Body of pancreas (tissue), 4 donors: ENCODE measurements at regions not wholly inside any gene's neighbourhood (a gene's known extent, or its start where the extent isn't known, plus 50 kb on each side); places are given as distances from the start of the nearest gene placed in this dataset.

Experiments used
- ATAC-seq: fragments of 150-250 bp; one replicate; pipeline ENCODE4 v1.9.1; 2016
- DNase-seq, 4 donors: peaks; one replicate each; pipeline ENCODE4 v3.0.0-alpha.2; 2019
- H3K27ac ChIP-seq, 4 donors: fragments of 200-600 bp; sonication (generic); 1 replicate in 3 of 4; 2 replicates in 1 of 4; pipeline versions ENCODE4 v1.5.1 to v1.6.1; 2016 to 2019; ENCODE audit warnings: mild to moderate bottlenecking in 1 of 4, mixed read lengths in 1 of 4, moderate library complexity in 1 of 4
- H3K27me3 ChIP-seq, 2 donors: fragments of 200-600 bp; sonication (generic); one replicate each; pipeline ENCODE4 v1.6.0; 2016; ENCODE audit warnings: mild to moderate bottlenecking in 1 of 2
- H3K36me3 ChIP-seq, 2 donors: fragments of 200-600 bp; sonication (generic); replicated peaks in 1 of 2; 2 replicates each; pipeline ENCODE4 v1.5.1; 2016; ENCODE audit warnings: low read depth in 2 of 2; ENCODE audit not compliant: insufficient read depth in 1 of 2
- H3K4me1 ChIP-seq: fragments of 200-600 bp; sonication (generic); one replicate; pipeline ENCODE4 v1.6.0; 2016
- H3K4me3 ChIP-seq, 2 donors: fragments of 200-600 bp; sonication (generic); 1 replicate in 1 of 2; 2 replicates in 1 of 2; pipeline ENCODE4 v1.5.1; 2016 to 2019
- H3K9me3 ChIP-seq, 3 donors: fragments of 200-600 bp; sonication (generic); 1 replicate in 2 of 3; 2 replicates in 1 of 3; pipeline ENCODE4 v1.5.1; 2016
- POLR2A ChIP-seq, 3 donors: fragments of 450-650 bp; IDR thresholded peaks; one replicate each; pipeline ENCODE4 v1.6.1; 2016; ENCODE audit warnings: antibody characterized with exemption in 3 of 3, mild to moderate bottlenecking in 2 of 3
- WGBS, 2 donors: methylation state at CpG; one replicate each; pipeline ENCODE4 v1.1.5; 2017; 5-methylcytosine and 5-hydroxymethylcytosine counted together
- intact Hi-C: fragments of 100-400 bp; cut with DNase I; formaldehyde crosslinking; loops from one replicate; pipeline ENCODE4 v1.15.1; 2023
- TF ChIP-seq, protein P1 (sequence below), 7 experiments: fragments of 450-650 bp in 4 of 7; fragments of 200-600 bp in 3 of 7; sonication (generic) in 3 of 7; IDR thresholded peaks; one replicate each; pipeline ENCODE4 v1.5.1; 2016 to 2019; ENCODE audit warnings: antibody characterized with exemption in 7 of 7

DNA sequence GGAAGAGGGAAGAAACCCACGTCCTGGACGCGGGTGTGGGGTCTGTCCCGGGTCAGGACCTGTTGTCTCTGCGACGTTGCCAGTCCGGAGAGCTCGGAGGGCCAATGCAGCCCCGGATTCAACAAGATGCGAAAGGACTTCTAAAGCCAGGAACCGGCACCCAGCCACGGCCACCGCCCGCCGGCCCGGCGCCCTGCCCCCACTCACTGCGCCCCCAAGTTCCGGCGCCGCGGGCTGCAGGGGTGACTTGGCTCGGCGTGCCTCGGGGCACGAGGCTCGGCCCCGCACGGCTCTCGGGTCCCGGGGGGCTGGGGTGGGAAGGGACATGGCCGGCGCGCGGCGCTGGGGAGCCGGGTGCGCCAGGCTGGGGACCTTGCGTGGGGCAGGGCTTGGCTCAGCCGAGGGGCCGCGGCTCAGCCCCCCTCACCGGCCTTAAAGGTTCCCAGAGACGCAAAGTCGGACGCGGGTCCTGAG is 51.8 kb upstream of the H6PD start:
- WGBS, 2 donors = 1% methylated on average over 31 of the region's 47 CpGs; no CpG with 5 or more reads in 1 of the 2 donors
- peaks cover 34% of the 10 kb centered on the region for H3K4me1 ChIP-seq
- intact Hi-C loops = loop anchor here (5.0 kb wide), 1 partner anchor 51 kb away; no protein-coding TSS in a partner anchor
- H3K27ac ChIP-seq = peak overlapping the region in 3 of 4 donors; percentile 56 to 68 (median 68)
- no peaks in the 10 kb centered on the region for H3K36me3 ChIP-seq
- peak in 1 of 4 donors; percentile 25 for DNase-seq
- no peaks in the 10 kb centered on the region for H3K27me3 ChIP-seq
- H3K4me3 ChIP-seq = peak overlapping the region; percentile 51
- no peak for ATAC-seq
- TF ChIP-seq, protein P1, sequence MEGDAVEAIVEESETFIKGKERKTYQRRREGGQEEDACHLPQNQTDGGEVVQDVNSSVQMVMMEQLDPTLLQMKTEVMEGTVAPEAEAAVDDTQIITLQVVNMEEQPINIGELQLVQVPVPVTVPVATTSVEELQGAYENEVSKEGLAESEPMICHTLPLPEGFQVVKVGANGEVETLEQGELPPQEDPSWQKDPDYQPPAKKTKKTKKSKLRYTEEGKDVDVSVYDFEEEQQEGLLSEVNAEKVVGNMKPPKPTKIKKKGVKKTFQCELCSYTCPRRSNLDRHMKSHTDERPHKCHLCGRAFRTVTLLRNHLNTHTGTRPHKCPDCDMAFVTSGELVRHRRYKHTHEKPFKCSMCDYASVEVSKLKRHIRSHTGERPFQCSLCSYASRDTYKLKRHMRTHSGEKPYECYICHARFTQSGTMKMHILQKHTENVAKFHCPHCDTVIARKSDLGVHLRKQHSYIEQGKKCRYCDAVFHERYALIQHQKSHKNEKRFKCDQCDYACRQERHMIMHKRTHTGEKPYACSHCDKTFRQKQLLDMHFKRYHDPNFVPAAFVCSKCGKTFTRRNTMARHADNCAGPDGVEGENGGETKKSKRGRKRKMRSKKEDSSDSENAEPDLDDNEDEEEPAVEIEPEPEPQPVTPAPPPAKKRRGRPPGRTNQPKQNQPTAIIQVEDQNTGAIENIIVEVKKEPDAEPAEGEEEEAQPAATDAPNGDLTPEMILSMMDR (IDR thresholded peaks at IDR 0.05) = no peak
- TF ChIP-seq POLR2A (IDR thresholded peaks at IDR 0.05) = no peak
- no peaks in the 10 kb centered on the region for H3K9me3 ChIP-seq

DNA sequence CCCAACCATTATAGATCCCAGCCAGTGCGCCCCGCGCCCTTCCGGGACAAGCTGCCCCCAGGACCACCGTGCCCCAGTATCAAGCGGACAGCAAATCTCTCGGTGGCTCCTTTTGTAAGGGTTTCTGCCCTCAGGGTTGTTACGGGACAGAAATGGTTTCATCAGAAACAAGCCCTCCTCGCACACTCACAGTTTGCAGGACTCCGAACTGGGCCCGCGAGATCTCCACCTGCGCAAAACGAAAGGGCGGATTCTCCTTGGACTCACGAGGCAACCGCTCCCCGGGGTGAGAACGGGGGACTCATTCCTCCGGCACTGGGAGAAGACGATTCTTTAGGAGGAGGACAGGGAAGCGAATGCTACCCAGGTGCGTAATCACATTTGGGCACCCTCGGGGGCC is 51.1 kb upstream of the H6PD start:
- DNase-seq (no peak), ATAC-seq (no peak)
- WGBS, 2 donors = 63 to 72% methylated on average over 13 to 24 of the region's 24 CpGs
- H3K36me3 ChIP-seq = no peaks in the 10 kb centered on the region
- H3K4me3 ChIP-seq = no peak overlapping the region
- no peak for TF ChIP-seq POLR2A (IDR thresholded peaks at IDR 0.05)
- TF ChIP-seq, protein P1 (IDR thresholded peaks at IDR 0.05) = no peak
- intact Hi-C loops = loop anchor here (5.0 kb wide), 1 partner anchor 51 kb away; no protein-coding TSS in a partner anchor
- H3K4me1 ChIP-seq = peaks cover 34% of the 10 kb centered on the region
- H3K27ac ChIP-seq = no peak overlapping the region
- no peaks in the 10 kb centered on the region for H3K9me3 ChIP-seq
- H3K27me3 ChIP-seq = no peaks in the 10 kb centered on the region

DNA sequence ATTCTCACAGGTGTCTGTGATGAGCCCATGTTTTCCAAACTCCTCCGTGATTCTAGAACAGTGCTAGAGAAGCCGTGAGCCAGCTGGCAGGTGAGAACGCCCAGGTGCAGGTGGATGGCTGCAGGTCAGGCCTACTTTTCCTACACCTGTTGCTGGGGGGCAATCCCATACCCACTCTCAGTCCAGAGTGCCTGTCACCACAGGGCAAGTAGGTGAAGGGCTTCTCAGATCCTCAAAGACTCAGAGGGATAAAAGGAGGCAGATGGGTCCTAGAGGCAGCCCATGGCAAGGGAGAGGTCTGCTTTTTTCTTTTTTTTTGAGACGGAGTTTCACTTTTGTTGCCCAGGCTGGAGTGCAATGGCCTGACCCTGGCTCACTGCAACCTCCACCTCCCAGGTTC is 50.7 kb upstream of the H6PD start:
- DNase-seq (no peak), ATAC-seq (no peak)
- no peaks in the 10 kb centered on the region for H3K27me3 ChIP-seq
- no peaks in the 10 kb centered on the region for H3K36me3 ChIP-seq
- no peaks in the 10 kb centered on the region for H3K9me3 ChIP-seq
- H3K27ac ChIP-seq = no peak overlapping the region
- H3K4me1 ChIP-seq = peaks cover 34% of the 10 kb centered on the region
- 60 to 84% methylated on average over 2 to 4 of the region's 4 CpGs for WGBS, 2 donors
- TF ChIP-seq, protein P1 (IDR thresholded peaks at IDR 0.05) = no peak
- no peak for TF ChIP-seq POLR2A (IDR thresholded peaks at IDR 0.05)
- intact Hi-C loops = loop anchor here (5.0 kb wide), 1 partner anchor 52 kb away; no protein-coding TSS in a partner anchor
- no peak overlapping the region for H3K4me3 ChIP-seq

- WGBS, 2 donors = 96% methylated on average over 7 to 8 of the region's 8 CpGs
- H3K27ac ChIP-seq = no peak overlapping the region
- TF ChIP-seq, protein P1 (IDR thresholded peaks at IDR 0.05) = no peak
- TF ChIP-seq POLR2A (IDR thresholded peaks at IDR 0.05) = no peak
- H3K27me3 ChIP-seq = no peaks in the 10 kb centered on the region
- no peaks in the 10 kb centered on the region for H3K9me3 ChIP-seq
- peaks cover 34% of the 10 kb centered on the region for H3K4me1 ChIP-seq
- DNase-seq (no peak), ATAC-seq (no peak)
- no peak overlapping the region for H3K4me3 ChIP-seq
- intact Hi-C loops = loop anchor here (5.0 kb wide), 1 partner anchor 52 kb away; no protein-coding TSS in a partner anchor
- H3K36me3 ChIP-seq = no peaks in the 10 kb centered on the region
Measured at GRCh38 chr1:9184749-9185148, 49.8 kb upstream of the H6PD start.
